Activated CD8-positive, alpha-beta memory T cell treated with anti-CD3 and anti-CD28 coated beads for 48 hours (primary cell): ENCODE measurements at regions not wholly inside any gene's neighbourhood (a gene's known extent, or its start where the extent isn't known, plus 50 kb on each side); places are given as distances from the start of the nearest gene placed in this dataset.
"Not testable (repeated sequence)": the region's sequence is repeated elsewhere in the genome, so short reads cannot be mapped to it uniquely, and the experiment has no call there.

ENCODE experiments used
- DNase-seq, 3 experiments: peaks; one replicate each; pipeline ENCODE4 v3.0.0-alpha.2; 2020; ENCODE audit warnings: low read depth in 2 of 3, low spot score in 2 of 3

GRCh38 chr18:70689765-70690164, 400.9 kb downstream of the SOCS6 start:
- DNase-seq: not testable (repeated sequence)

- no peak for DNase-seq
Observed at GRCh38 chr18:70688286-70688685, 399.4 kb downstream of the SOCS6 start.

GRCh38 chr18:70684821-70685220, 396.0 kb downstream of the SOCS6 start:
- DNase-seq: no peak

GRCh38 chr18:70683263-70683662, 394.4 kb downstream of the SOCS6 start:
- DNase-seq: no peak

GRCh38 chr18:70674896-70675295, 386.1 kb downstream of the SOCS6 start:
- no peak for DNase-seq

- no peak for DNase-seq
Observed at GRCh38 chr18:70673831-70674230, 385.0 kb downstream of the SOCS6 start.

- no peak for DNase-seq
Observed at GRCh38 chr18:70672581-70672980, 383.7 kb downstream of the SOCS6 start.

- no peak for DNase-seq
Observed at GRCh38 chr18:70671889-70672565, 383.2 kb downstream of the SOCS6 start.

GRCh38 chr18:70666936-70667335, 378.1 kb downstream of the SOCS6 start:
- no peak for DNase-seq

GRCh38 chr18:70663141-70663540, 374.3 kb downstream of the SOCS6 start:
- no peak for DNase-seq

- no peak for DNase-seq
Observed at GRCh38 chr18:70662588-70662987, 373.7 kb downstream of the SOCS6 start.

- no peak for DNase-seq
Observed at GRCh38 chr18:70659036-70659925, 370.4 kb downstream of the SOCS6 start.

- DNase-seq: no peak
Observed at GRCh38 chr18:70653671-70654070, 364.8 kb downstream of the SOCS6 start.

GRCh38 chr18:70650878-70651277, 362.0 kb downstream of the SOCS6 start:
- no peak for DNase-seq

- no peak for DNase-seq
Observed at GRCh38 chr18:70649683-70650082, 360.8 kb downstream of the SOCS6 start.

GRCh38 chr18:70645971-70646370, 357.1 kb downstream of the SOCS6 start:
- no peak for DNase-seq

- DNase-seq: no peak
Observed at GRCh38 chr18:70643812-70644211, 355.0 kb downstream of the SOCS6 start.

GRCh38 chr18:70641156-70641775, 352.4 kb downstream of the SOCS6 start:
- no peak for DNase-seq

GRCh38 chr18:70640336-70640887, 351.6 kb downstream of the SOCS6 start:
- no peak for DNase-seq

GRCh38 chr18:70636991-70637390, 348.1 kb downstream of the SOCS6 start:
- no peak for DNase-seq

- no peak for DNase-seq
Observed at GRCh38 chr18:70634576-70635147, 345.8 kb downstream of the SOCS6 start.
